PC-3 (cell line): ENCODE measurements at regions not wholly inside any gene's neighbourhood (a gene's known extent, or its start where the extent isn't known, plus 50 kb on each side); places are given as distances from the start of the nearest gene placed in this dataset.

Source experiments
- ATAC-seq: fragments of 200-7000 bp; cut with Tn5 transposase; 2 replicates; pipeline ENCODE4 v1.9.1; 2020; ENCODE audit warnings: mild to moderate bottlenecking, moderate library complexity
- BruUV-seq: library from RNA; stranded (reverse); fragments of 400-500 nt; replicated peaks from 2 replicates; lab custom pipeline; 2021; lab: Mats Ljungman, UMichigan
- CTCF ChIA-PET: fragments of 300-600 bp; sonication (Branson Sonifier 250); formaldehyde crosslinking; loops from one replicate; lab custom pipeline; 2022; ENCODE audit warnings: antibody characterized with exemption; lab: Charles Lee
- POLR2A ChIA-PET: fragments of 300-600 bp; sonication (Branson Sonifier 250); formaldehyde crosslinking; loops from one replicate; lab custom pipeline; 2022; ENCODE audit warnings: antibody characterized with exemption; ENCODE audit not compliant: unreplicated experiment; lab: Charles Lee
- DNase-seq: peaks from one replicate; pipeline ENCODE4 v3.0.0-alpha.2; 2015
- H2AFZ ChIP-seq: fragments of 300-600 bp; sonication (generic); 2 replicates; pipeline ENCODE4 v1.6.0; 2016; ENCODE audit warnings: antibody characterized with exemption, low read length
- H3F3A ChIP-seq: fragments of 300-600 bp; sonication (generic); one replicate; pipeline ENCODE4 v1.6.0; 2017; ENCODE audit warnings: antibody characterized with exemption, low read length, control low read depth, mild to moderate bottlenecking; ENCODE audit not compliant: unreplicated experiment
- H3K27ac ChIP-seq: fragments of 300-600 bp; sonication (generic); 2 replicates; pipeline ENCODE4 v1.5.1; 2016; ENCODE audit warnings: mild to moderate bottlenecking, low read length
- H3K27me3 ChIP-seq: fragments of 300-600 bp; sonication (generic); 2 replicates; pipeline ENCODE4 v1.6.1; 2016; ENCODE audit warnings: low read length, mixed read lengths
- H3K36me3 ChIP-seq: fragments of 300-600 bp; sonication (generic); 2 replicates; pipeline ENCODE4 v1.6.1; 2016; ENCODE audit warnings: low read depth, mixed run types, low read length, mixed read lengths
- H3K4me1 ChIP-seq: fragments of 300-600 bp; sonication (generic); 2 replicates; pipeline ENCODE4 v1.5.1; 2016; ENCODE audit warnings: low read length; ENCODE audit not compliant: insufficient read depth
- H3K4me2 ChIP-seq: fragments of 300-600 bp; sonication (generic); 2 replicates; pipeline ENCODE4 v1.6.0; 2016; ENCODE audit warnings: low read length
- H3K4me3 ChIP-seq: fragments of 300-600 bp; sonication (generic); 2 replicates; pipeline ENCODE4 v1.5.1; 2016; ENCODE audit warnings: mild to moderate bottlenecking, low read length, mixed read lengths
- H3K79me2 ChIP-seq: fragments of 300-600 bp; sonication (generic); 2 replicates; pipeline ENCODE4 v1.6.1; 2017; ENCODE audit warnings: low read length, mixed read lengths
- H3K9ac ChIP-seq: fragments of 300-600 bp; sonication (generic); 2 replicates; pipeline ENCODE4 v1.6.0; 2016; ENCODE audit warnings: mild to moderate bottlenecking, low read length
- H3K9me2 ChIP-seq: fragments of 300-600 bp; sonication (generic); replicated peaks from 2 replicates; pipeline ENCODE4 v1.6.1; 2016; ENCODE audit warnings: mixed run types, low read length, mixed read lengths
- H3K9me3 ChIP-seq: fragments of 300-600 bp; sonication (generic); 2 replicates; pipeline ENCODE4 v1.6.1; 2016; ENCODE audit warnings: low read length, mixed read lengths
- H4K20me1 ChIP-seq: fragments of 300-600 bp; sonication (generic); 2 replicates; pipeline ENCODE4 v1.6.1; 2016; ENCODE audit warnings: low read length, mixed read lengths
- CTCF ChIP-seq: fragments of 300-600 bp; sonication (generic); conservative IDR thresholded peaks from 2 replicates; pipeline ENCODE4 v1.5.1; 2017; ENCODE audit warnings: antibody characterized with exemption, low read depth, mild to moderate bottlenecking, low read length
- EZH2 ChIP-seq: fragments of 300-600 bp; sonication (generic); IDR thresholded peaks from one replicate; pipeline ENCODE4 v1.6.1; 2017; ENCODE audit warnings: antibody characterized with exemption, mild to moderate bottlenecking, low read length; ENCODE audit not compliant: unreplicated experiment
- EZH2phosphoT487 ChIP-seq: fragments of 300-600 bp; sonication (generic); IDR thresholded peaks from 2 replicates; pipeline ENCODE4 v1.6.1; 2018; ENCODE audit warnings: mild to moderate bottlenecking, antibody characterized with exemption, low read length, borderline replicate concordance
- intact Hi-C: fragments of 100-400 bp; cut with micrococcal nuclease; formaldehyde crosslinking; loops from 2 replicates; pipeline ENCODE4 v1.9.0; 2023

- H4K20me1 ChIP-seq: no peaks in the 10 kb centered on the region
- H3F3A ChIP-seq: no peaks in the 10 kb centered on the region
- H2AFZ ChIP-seq: no peak overlapping the region
- no peak overlapping the region for H3K4me2 ChIP-seq
- ChIA-PET CTCF (no interaction called here), POLR2A (no interaction called here)
- no peak overlapping the region for H3K9ac ChIP-seq
- BruUV-seq: no TSS peak
- TF ChIP-seq EZH2 (no peak), EZH2phosphoT487 (no peak), CTCF (no peak)
- H3K9me2 ChIP-seq: no peaks in the 10 kb centered on the region
- H3K4me3 ChIP-seq: no peak overlapping the region
- H3K27ac ChIP-seq: no peak overlapping the region
- H3K36me3 ChIP-seq: no peaks in the 10 kb centered on the region
- no peaks in the 10 kb centered on the region for H3K4me1 ChIP-seq
- no peak for DNase-seq
- H3K27me3 ChIP-seq: peaks cover 93% of the 10 kb centered on the region
- intact Hi-C loops: no loop called here
- no peaks in the 10 kb centered on the region for H3K79me2 ChIP-seq
- no peaks in the 10 kb centered on the region for H3K9me3 ChIP-seq
- no peak for ATAC-seq
Observed at GRCh38 chr18:75530118-75530517, 102.6 kb upstream of the SMIM21 start.

- Histone ChIP-seq H3K9ac (no peak overlapping the region), H3K9me2 (no peaks in the 10 kb centered on the region), H4K20me1 (no peaks in the 10 kb centered on the region), H2AFZ (no peak overlapping the region), H3K4me2 (no peak overlapping the region), H3K79me2 (no peaks in the 10 kb centered on the region), H3K27me3 (peaks cover 93% of the 10 kb centered on the region), H3K4me3 (no peak overlapping the region), H3K27ac (no peak overlapping the region), H3K9me3 (no peaks in the 10 kb centered on the region), H3F3A (no peaks in the 10 kb centered on the region), H3K36me3 (no peaks in the 10 kb centered on the region), H3K4me1 (no peaks in the 10 kb centered on the region)
- ATAC-seq: no peak
- intact Hi-C loops: no loop called here
- ChIA-PET POLR2A (no interaction called here), CTCF (no interaction called here)
- TF ChIP-seq EZH2 (no peak), EZH2phosphoT487 (no peak), CTCF (no peak)
- BruUV-seq: no TSS peak
- DNase-seq: no peak
Observed at GRCh38 chr18:75529394-75529793, 101.9 kb upstream of the SMIM21 start.

- Histone ChIP-seq H4K20me1 (no peaks in the 10 kb centered on the region), H3K9ac (no peak overlapping the region), H3K27ac (no peak overlapping the region), H3K79me2 (no peaks in the 10 kb centered on the region), H3K4me1 (no peaks in the 10 kb centered on the region), H2AFZ (no peak overlapping the region), H3K27me3 (peaks cover 98% of the 10 kb centered on the region), H3K9me3 (no peaks in the 10 kb centered on the region), H3K36me3 (no peaks in the 10 kb centered on the region), H3K4me3 (no peak overlapping the region), H3K4me2 (no peak overlapping the region), H3K9me2 (no peaks in the 10 kb centered on the region), H3F3A (no peaks in the 10 kb centered on the region)
- ChIA-PET CTCF (no interaction called here), POLR2A (no interaction called here)
- TF ChIP-seq EZH2phosphoT487: no peak
- TF ChIP-seq CTCF: no peak
- no peak for TF ChIP-seq EZH2
- intact Hi-C loops: no loop called here
- no TSS peak for BruUV-seq
- no peak for ATAC-seq
- no peak for DNase-seq
Observed at GRCh38 chr18:75527848-75528685, 100.6 kb upstream of the SMIM21 start.
